ENCODE measurements at regions not wholly inside any gene's neighbourhood (a gene's known extent, or its start where the extent isn't known, plus 50 kb on each side); places are given as distances from the start of the nearest gene placed in this dataset.

- H3K36me3 ChIP-seq (ENCODE audit: control insufficient read depth in 2 of 2, extremely low read depth in 1 of 2, insufficient read depth in 2 of 2, low read length in 2 of 2), result no peaks in the 10 kb centered on the region
- H3K4me3 ChIP-seq (ENCODE audit: control insufficient read depth in 2 of 3, extremely low read depth in 1 of 3, insufficient read depth in 2 of 3, low read depth in 1 of 3, low read length in 3 of 3), result no peak overlapping the region
- DNase-seq (ENCODE audit: low read depth, low spot score) (no peak), FAIRE-seq (no peak)
- dilution Hi-C loops (cut with MboI; ENCODE audit: extremely low pct_ligation_motif_present, low sequenced_read_pairs), result no loop called here
- no peak overlapping the region for H3K9ac ChIP-seq (ENCODE audit: control insufficient read depth, extremely low read depth, insufficient read depth, low read length)
- no peak overlapping the region for H2AFZ ChIP-seq (ENCODE audit: control insufficient read depth, low read length)
- no peaks in the 10 kb centered on the region for H3K79me2 ChIP-seq (ENCODE audit: control insufficient read depth, insufficient read depth, low read length)
- no peak overlapping the region for H3K27ac ChIP-seq (ENCODE audit: control insufficient read depth, insufficient read depth, low read length)
- no peaks in the 10 kb centered on the region for H3K9me1 ChIP-seq (ENCODE audit: control insufficient read depth, extremely low read depth, insufficient read depth, low read length)
- no peaks in the 10 kb centered on the region for H3K27me3 ChIP-seq (ENCODE audit: control insufficient read depth, extremely low read depth, insufficient read depth, low read length)
- TF ChIP-seq CTCF (optimal IDR thresholded peaks at IDR 0.05 in 1 of 3, IDR thresholded peaks at IDR 0.05 in 1 of 3, conservative IDR thresholded peaks at IDR 0.05 in 1 of 3; ENCODE audit: extremely low read depth in 1 of 3, insufficient read depth in 2 of 3, low read length in 3 of 3) (no peak), EZH2 (IDR thresholded peaks at IDR 0.05; ENCODE audit: low read length) (no peak)
- H3K4me1 ChIP-seq (ENCODE audit: control insufficient read depth, extremely low read depth, insufficient read depth, low read length), result no peaks in the 10 kb centered on the region
- H4K20me1 ChIP-seq (ENCODE audit: control insufficient read depth, extremely low read depth, insufficient read depth, low read length), result no peaks in the 10 kb centered on the region
- H3K4me2 ChIP-seq (ENCODE audit: control insufficient read depth, extremely low read depth, insufficient read depth, low read depth, low read length), result no peak overlapping the region
- no peaks in the 10 kb centered on the region for H3K9me3 ChIP-seq (ENCODE audit: control insufficient read depth, low read depth, low read length)
Observed at GRCh38 chr6:155996151-155996550, 540.5 kb upstream of the NOX3 start.

DNA sequence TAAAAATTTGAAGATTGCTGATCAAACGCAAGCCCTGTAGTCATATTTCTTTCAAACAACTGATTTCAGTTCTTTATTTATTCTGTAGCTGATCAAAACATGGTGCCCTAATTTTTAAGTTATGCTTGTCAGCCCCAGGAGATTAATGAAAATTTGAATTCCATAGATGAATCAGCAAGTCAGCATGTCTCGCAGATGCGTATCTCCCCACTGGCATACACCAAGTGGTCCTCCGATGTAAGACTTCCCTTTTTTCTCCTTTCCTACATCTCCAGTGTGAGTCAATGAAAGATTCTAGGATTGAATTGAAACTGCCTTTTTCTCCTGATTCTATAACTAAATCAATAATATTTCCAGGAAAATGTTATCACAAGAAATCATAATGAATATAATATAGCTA is 539.6 kb upstream of the NOX3 start:
- Histone ChIP-seq H3K79me2 (ENCODE audit: control insufficient read depth, insufficient read depth, low read length) (no peaks in the 10 kb centered on the region), H3K9me3 (ENCODE audit: control insufficient read depth, low read depth, low read length) (no peaks in the 10 kb centered on the region), H4K20me1 (ENCODE audit: control insufficient read depth, extremely low read depth, insufficient read depth, low read length) (no peaks in the 10 kb centered on the region), H3K36me3 (ENCODE audit: control insufficient read depth in 2 of 2, extremely low read depth in 1 of 2, insufficient read depth in 2 of 2, low read length in 2 of 2) (no peaks in the 10 kb centered on the region), H3K27ac (ENCODE audit: control insufficient read depth, insufficient read depth, low read length) (no peak overlapping the region), H3K4me1 (ENCODE audit: control insufficient read depth, extremely low read depth, insufficient read depth, low read length) (no peaks in the 10 kb centered on the region), H3K4me3 (ENCODE audit: control insufficient read depth in 2 of 3, extremely low read depth in 1 of 3, insufficient read depth in 2 of 3, low read depth in 1 of 3, low read length in 3 of 3) (no peak overlapping the region), H2AFZ (ENCODE audit: control insufficient read depth, low read length) (no peak overlapping the region), H3K9me1 (ENCODE audit: control insufficient read depth, extremely low read depth, insufficient read depth, low read length) (no peaks in the 10 kb centered on the region), H3K27me3 (ENCODE audit: control insufficient read depth, extremely low read depth, insufficient read depth, low read length) (no peaks in the 10 kb centered on the region), H3K4me2 (ENCODE audit: control insufficient read depth, extremely low read depth, insufficient read depth, low read depth, low read length) (no peak overlapping the region), H3K9ac (ENCODE audit: control insufficient read depth, extremely low read depth, insufficient read depth, low read length) (no peak overlapping the region)
- TF ChIP-seq CTCF (optimal IDR thresholded peaks at IDR 0.05 in 1 of 3, IDR thresholded peaks at IDR 0.05 in 1 of 3, conservative IDR thresholded peaks at IDR 0.05 in 1 of 3; ENCODE audit: extremely low read depth in 1 of 3, insufficient read depth in 2 of 3, low read length in 3 of 3) (no peak), EZH2 (IDR thresholded peaks at IDR 0.05; ENCODE audit: low read length) (no peak)
- FAIRE-seq (no peak), DNase-seq (ENCODE audit: low read depth, low spot score) (no peak)
- dilution Hi-C loops (cut with MboI; ENCODE audit: extremely low pct_ligation_motif_present, low sequenced_read_pairs), result no loop called here

All from keratinocyte (primary cell).